GM12878 (cell line): ENCODE measurements at regions not wholly inside any gene's neighbourhood (a gene's known extent, or its start where the extent isn't known, plus 50 kb on each side); places are given as distances from the start of the nearest gene placed in this dataset.
"Not testable (repeated sequence)": the region's sequence is repeated elsewhere in the genome, so short reads cannot be mapped to it uniquely, and the experiment has no call there.

Experiments
- ATAC-seq: fragments of 200-7000 bp; cut with Tn5 transposase; 3 replicates; pipeline ENCODE4 v1.9.1; 2020; ENCODE audit warnings: mild to moderate bottlenecking, moderate library complexity
- BruUV-seq: library from RNA; stranded (reverse); fragments of 400-500 nt; replicated peaks from 2 replicates; lab custom pipeline; 2021; lab: Mats Ljungman, UMichigan
- CTCF ChIA-PET: fragments of 300-600 bp; sonication (Branson Sonifier 250); formaldehyde crosslinking; extraction: SDS; loops from one replicate; lab custom pipeline; 2021; ENCODE audit warnings: inconsistent platforms; lab: Yijun Ruan, JAX
- POLR2A ChIA-PET: fragments of 350-600 bp; formaldehyde crosslinking; extraction: SDS; loops from one replicate; lab custom pipeline; 2021; ENCODE audit warnings: inconsistent platforms; lab: Charles Lee
- RAD21 ChIA-PET: fragments of 300-600 bp; sonication (Branson Sonifier 250); formaldehyde crosslinking; loops from one replicate; lab custom pipeline; 2023; ENCODE audit warnings: antibody characterized with exemption; ENCODE audit not compliant: unreplicated experiment; lab: Charles Lee
- SMC1A ChIA-PET: fragments of 300-600 bp; sonication (Branson Sonifier 250); formaldehyde crosslinking; loops from one replicate; lab custom pipeline; 2023; ENCODE audit not compliant: unreplicated experiment, uncharacterized antibody; lab: Charles Lee
- DNase-seq: peaks from one replicate; pipeline ENCODE4 v3.0.0-alpha.2; 2011; ENCODE audit warnings: low read depth, low spot score
- FAIRE-seq: peaks from 3 replicates; lab custom pipeline; 2011; peaks lifted over from hg19 to GRCh38; lab: Jason Lieb, UNC
- H2AFZ ChIP-seq: 2 replicates; pipeline ENCODE4 v1.6.0; 2011; ENCODE audit warnings: low read depth, low read length, control low read depth; ENCODE audit not compliant: control insufficient read depth
- H3K27ac ChIP-seq: 2 replicates; pipeline ENCODE4 v1.5.1; 2011; ENCODE audit warnings: control low read depth; ENCODE audit not compliant: control insufficient read depth, insufficient read depth
- H3K27me3 ChIP-seq, 2 experiments: replicated peaks in 1 of 2; 2 replicates each; pipeline versions ENCODE4 v1.6.0 to v1.6.1; 2011; ENCODE audit warnings: low read length in 1 of 2; ENCODE audit not compliant: control insufficient read depth in 2 of 2, insufficient read depth in 2 of 2
- H3K36me3 ChIP-seq, 2 experiments: 2 replicates each; pipeline ENCODE4 v1.5.1; 2011; ENCODE audit warnings: low read length in 1 of 2; ENCODE audit not compliant: control insufficient read depth in 2 of 2, insufficient read depth in 2 of 2
- H3K4me1 ChIP-seq: 2 replicates; pipeline ENCODE4 v1.6.1; 2011; ENCODE audit warnings: mild to moderate bottlenecking, low read length, moderate library complexity, mixed read lengths; ENCODE audit not compliant: control insufficient read depth, insufficient read depth
- H3K4me2 ChIP-seq: 2 replicates; pipeline ENCODE4 v1.6.0; 2011; ENCODE audit warnings: control low read depth; ENCODE audit not compliant: control insufficient read depth, insufficient read depth
- H3K4me3 ChIP-seq: fragments of 200-600 bp; sonication (generic); 2 replicates; pipeline ENCODE4 v1.5.1; 2016
- H3K79me2 ChIP-seq: 2 replicates; pipeline ENCODE4 v1.6.0; 2011; ENCODE audit warnings: low read length; ENCODE audit not compliant: control insufficient read depth, insufficient read depth
- H3K9ac ChIP-seq: 2 replicates; pipeline ENCODE4 v1.8.0; 2011; ENCODE audit warnings: low read length, control low read depth, mixed read lengths; ENCODE audit not compliant: control insufficient read depth, insufficient read depth
- H3K9me3 ChIP-seq: replicated peaks from 3 replicates; pipeline ENCODE4 v1.5.1; 2011; ENCODE audit warnings: mild to moderate bottlenecking, low read length; ENCODE audit not compliant: control insufficient read depth, insufficient read depth
- H4K20me1 ChIP-seq: 2 replicates; pipeline ENCODE4 v1.6.0; 2011; ENCODE audit not compliant: control insufficient read depth, insufficient read depth
- PKNOX1 ChIP-seq: fragments of 450-650 bp; IDR thresholded peaks from 2 replicates; pipeline ENCODE4 v1.6.1; 2016; ENCODE audit warnings: mild to moderate bottlenecking
- RELA ChIP-seq: fragments of 450-650 bp; IDR thresholded peaks from 2 replicates; pipeline ENCODE4 v1.8.0; 2014; ENCODE audit warnings: borderline replicate concordance; ENCODE audit not compliant: partially characterized antibody
- WGBS: methylation state at CpG from one replicate; pipeline ENCODE4 v1.1.6; 2016; ENCODE audit warnings: low lambda C conversion rate; ENCODE audit not compliant: insufficient replicate concordance, insufficient coverage; ENCODE audit errors: missing lambda C conversion rate; 5-methylcytosine and 5-hydroxymethylcytosine counted together
- in situ Hi-C: fragments of 300-500 bp; cut with MboI; formaldehyde crosslinking; loops from 9 replicates; pipeline ENCODE4 v1.14.3; 2018; ENCODE audit warnings: mixed read lengths
- intact Hi-C: fragments of 100-400 bp; cut with micrococcal nuclease; formaldehyde crosslinking; loops from one replicate; pipeline ENCODE4 v1.14.2; 2022; ENCODE audit not compliant: unreplicated experiment

GRCh38 chr13:107790397-107790796 lies 424.9 kb downstream of the LIG4 start:
- no peaks in the 10 kb centered on the region for H4K20me1 ChIP-seq

GRCh38 chr13:107788464-107789165 lies 426.7 kb downstream of the LIG4 start:
- H3K36me3 ChIP-seq, result no peaks in the 10 kb centered on the region
- ChIA-PET SMC1A (no interaction called here), CTCF (no interaction called here), RAD21 (no interaction called here), POLR2A (no interaction called here)
- H3K27ac ChIP-seq, result no peak overlapping the region
- no TSS peak for BruUV-seq
- H2AFZ ChIP-seq, result no peak overlapping the region
- WGBS, result 46% methylated on average over 8 of the region's 8 CpGs
- DNase-seq, result no peak
- FAIRE-seq, result no peak
- H3K9me3 ChIP-seq, result no peaks in the 10 kb centered on the region
- no peaks in the 10 kb centered on the region for H3K27me3 ChIP-seq
- H3K79me2 ChIP-seq, result no peaks in the 10 kb centered on the region
- no peaks in the 10 kb centered on the region for H4K20me1 ChIP-seq
- in situ Hi-C loops (no loop called here), intact Hi-C loops (no loop called here)
- TF ChIP-seq PKNOX1, result no peak
- no peak overlapping the region for H3K4me2 ChIP-seq
- no peak for ATAC-seq
- no peaks in the 10 kb centered on the region for H3K4me1 ChIP-seq
- no peak overlapping the region for H3K9ac ChIP-seq
- no peak overlapping the region for H3K4me3 ChIP-seq

More at GRCh38 chr13:107790397-107790796, 424.9 kb downstream of the LIG4 start:
- Histone ChIP-seq H3K27ac (no peak overlapping the region), H3K9me3 (no peaks in the 10 kb centered on the region), H3K36me3 (no peaks in the 10 kb centered on the region), H3K27me3 (no peaks in the 10 kb centered on the region), H3K9ac (no peak overlapping the region), H3K4me2 (no peak overlapping the region), H3K4me1 (no peaks in the 10 kb centered on the region), H3K79me2 (no peaks in the 10 kb centered on the region), H3K4me3 (no peak overlapping the region), H2AFZ (no peak overlapping the region)
- 0% methylated on average over 1 of the region's 1 CpG for WGBS
- FAIRE-seq (no peak), ATAC-seq (no peak), DNase-seq (no peak)
- ChIA-PET POLR2A (interaction anchor here (0.6 kb wide), 1 partner anchor 61 kb away, joined by 5 read pairs; no protein-coding TSS in a partner anchor), CTCF (no interaction called here), SMC1A (no interaction called here), RAD21 (no interaction called here)
- intact Hi-C loops (no loop called here), in situ Hi-C loops (no loop called here)
- TF ChIP-seq RELA, result no peak
- BruUV-seq, result no TSS peak

GRCh38 chr13:107782646-107783045 lies 432.7 kb downstream of the LIG4 start:
- 95% methylated on average over 17 of the region's 39 CpGs for WGBS
- in situ Hi-C loops, H3K27ac ChIP-seq: not testable (repeated sequence)

More at GRCh38 chr13:107782646-107783045, 432.7 kb downstream of the LIG4 start:
- H3K36me3 ChIP-seq, ATAC-seq, BruUV-seq, H3K4me3 ChIP-seq, SMC1A ChIA-PET, H4K20me1 ChIP-seq, H3K9me3 ChIP-seq, H3K27me3 ChIP-seq, H3K4me2 ChIP-seq, H3K9ac ChIP-seq, RAD21 ChIA-PET, H2AFZ ChIP-seq, DNase-seq, FAIRE-seq, H3K4me1 ChIP-seq, CTCF ChIA-PET, POLR2A ChIA-PET, intact Hi-C loops, H3K79me2 ChIP-seq: not testable (repeated sequence)
